GM12878 (cell line): ENCODE measurements at regions not wholly inside any gene's neighbourhood (a gene's known extent, or its start where the extent isn't known, plus 50 kb on each side); places are given as distances from the start of the nearest gene placed in this dataset.

Source experiments
- ATF3 ChIP-seq: IDR thresholded peaks from 2 replicates; pipeline ENCODE4 v1.6.1; 2011; ENCODE audit warnings: low read depth, mild to moderate bottlenecking, low read length, moderate library complexity, borderline replicate concordance; ENCODE audit errors: extremely low read depth
- CHD4 ChIP-seq: fragments of 200-600 bp; sonication (generic); IDR thresholded peaks from 2 replicates; pipeline ENCODE4 v1.6.1; 2016; ENCODE audit warnings: mild to moderate bottlenecking
- NFXL1 ChIP-seq: fragments of 450-650 bp; IDR thresholded peaks from 2 replicates; pipeline ENCODE4 v1.6.1; 2017; ENCODE audit warnings: antibody characterized with exemption, mild to moderate bottlenecking, borderline replicate concordance
- RCOR1 ChIP-seq: conservative IDR thresholded peaks from 2 replicates; pipeline ENCODE4 v1.6.1; 2012; ENCODE audit warnings: low read depth, low read length, improper control_type of control experiment
- SIX5 ChIP-seq: IDR thresholded peaks from 2 replicates; pipeline ENCODE4 v1.6.1; 2011; ENCODE audit warnings: mild to moderate bottlenecking, low read depth, low read length, moderate library complexity; ENCODE audit not compliant: severe bottlenecking
- SUPT20H ChIP-seq: IDR thresholded peaks from 2 replicates; pipeline ENCODE4 v1.6.1; 2011; ENCODE audit warnings: low read depth, mild to moderate bottlenecking, low read length, moderate library complexity, borderline replicate concordance; ENCODE audit not compliant: control insufficient read depth
- TF ChIP-seq, protein P1 (sequence below): IDR thresholded peaks from 2 replicates; pipeline ENCODE4 v1.6.1; 2012; ENCODE audit warnings: low read length, inconsistent platforms
- TF ChIP-seq, protein P2 (sequence below), 3 experiments: IDR thresholded peaks in 2 of 3; conservative IDR thresholded peaks in 1 of 3; 2 replicates each; pipeline ENCODE4 v1.5.1; 2011; ENCODE audit warnings: low read depth in 3 of 3, low read length in 3 of 3, mild to moderate bottlenecking in 3 of 3, control low read depth in 2 of 3, moderate library complexity in 2 of 3, inconsistent platforms in 1 of 3, mixed read lengths in 1 of 3; ENCODE audit not compliant: control insufficient read depth in 2 of 3, insufficient read depth in 1 of 3; ENCODE audit errors: extremely low read depth in 1 of 3
- TF ChIP-seq, protein P3 (sequence below): fragments of 450-650 bp; formaldehyde crosslinking; IDR thresholded peaks from 2 replicates; pipeline ENCODE4 v1.5.0; 2022; ENCODE audit warnings: mild to moderate bottlenecking, missing genetic modification characterization
- TF ChIP-seq, protein P4 (sequence below): fragments of 450-650 bp; IDR thresholded peaks from 2 replicates; pipeline ENCODE4 v1.6.1; 2014; ENCODE audit warnings: mild to moderate bottlenecking

- TF ChIP-seq, protein P1, sequence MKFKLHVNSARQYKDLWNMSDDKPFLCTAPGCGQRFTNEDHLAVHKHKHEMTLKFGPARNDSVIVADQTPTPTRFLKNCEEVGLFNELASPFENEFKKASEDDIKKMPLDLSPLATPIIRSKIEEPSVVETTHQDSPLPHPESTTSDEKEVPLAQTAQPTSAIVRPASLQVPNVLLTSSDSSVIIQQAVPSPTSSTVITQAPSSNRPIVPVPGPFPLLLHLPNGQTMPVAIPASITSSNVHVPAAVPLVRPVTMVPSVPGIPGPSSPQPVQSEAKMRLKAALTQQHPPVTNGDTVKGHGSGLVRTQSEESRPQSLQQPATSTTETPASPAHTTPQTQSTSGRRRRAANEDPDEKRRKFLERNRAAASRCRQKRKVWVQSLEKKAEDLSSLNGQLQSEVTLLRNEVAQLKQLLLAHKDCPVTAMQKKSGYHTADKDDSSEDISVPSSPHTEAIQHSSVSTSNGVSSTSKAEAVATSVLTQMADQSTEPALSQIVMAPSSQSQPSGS: no peak
- TF ChIP-seq SUPT20H: no peak
- TF ChIP-seq, protein P2, sequence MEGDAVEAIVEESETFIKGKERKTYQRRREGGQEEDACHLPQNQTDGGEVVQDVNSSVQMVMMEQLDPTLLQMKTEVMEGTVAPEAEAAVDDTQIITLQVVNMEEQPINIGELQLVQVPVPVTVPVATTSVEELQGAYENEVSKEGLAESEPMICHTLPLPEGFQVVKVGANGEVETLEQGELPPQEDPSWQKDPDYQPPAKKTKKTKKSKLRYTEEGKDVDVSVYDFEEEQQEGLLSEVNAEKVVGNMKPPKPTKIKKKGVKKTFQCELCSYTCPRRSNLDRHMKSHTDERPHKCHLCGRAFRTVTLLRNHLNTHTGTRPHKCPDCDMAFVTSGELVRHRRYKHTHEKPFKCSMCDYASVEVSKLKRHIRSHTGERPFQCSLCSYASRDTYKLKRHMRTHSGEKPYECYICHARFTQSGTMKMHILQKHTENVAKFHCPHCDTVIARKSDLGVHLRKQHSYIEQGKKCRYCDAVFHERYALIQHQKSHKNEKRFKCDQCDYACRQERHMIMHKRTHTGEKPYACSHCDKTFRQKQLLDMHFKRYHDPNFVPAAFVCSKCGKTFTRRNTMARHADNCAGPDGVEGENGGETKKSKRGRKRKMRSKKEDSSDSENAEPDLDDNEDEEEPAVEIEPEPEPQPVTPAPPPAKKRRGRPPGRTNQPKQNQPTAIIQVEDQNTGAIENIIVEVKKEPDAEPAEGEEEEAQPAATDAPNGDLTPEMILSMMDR (IDR thresholded peaks at IDR 0.05 in 2 of 3, conservative IDR thresholded peaks at IDR 0.05 in 1 of 3; ENCODE audit: control insufficient read depth in 2 of 3, extremely low read depth in 1 of 3, insufficient read depth in 1 of 3, low read depth in 3 of 3, low read length in 3 of 3): no peak
- TF ChIP-seq NFXL1: no peak
- no peak for TF ChIP-seq SIX5
- TF ChIP-seq CHD4: no peak
- TF ChIP-seq, protein P3, sequence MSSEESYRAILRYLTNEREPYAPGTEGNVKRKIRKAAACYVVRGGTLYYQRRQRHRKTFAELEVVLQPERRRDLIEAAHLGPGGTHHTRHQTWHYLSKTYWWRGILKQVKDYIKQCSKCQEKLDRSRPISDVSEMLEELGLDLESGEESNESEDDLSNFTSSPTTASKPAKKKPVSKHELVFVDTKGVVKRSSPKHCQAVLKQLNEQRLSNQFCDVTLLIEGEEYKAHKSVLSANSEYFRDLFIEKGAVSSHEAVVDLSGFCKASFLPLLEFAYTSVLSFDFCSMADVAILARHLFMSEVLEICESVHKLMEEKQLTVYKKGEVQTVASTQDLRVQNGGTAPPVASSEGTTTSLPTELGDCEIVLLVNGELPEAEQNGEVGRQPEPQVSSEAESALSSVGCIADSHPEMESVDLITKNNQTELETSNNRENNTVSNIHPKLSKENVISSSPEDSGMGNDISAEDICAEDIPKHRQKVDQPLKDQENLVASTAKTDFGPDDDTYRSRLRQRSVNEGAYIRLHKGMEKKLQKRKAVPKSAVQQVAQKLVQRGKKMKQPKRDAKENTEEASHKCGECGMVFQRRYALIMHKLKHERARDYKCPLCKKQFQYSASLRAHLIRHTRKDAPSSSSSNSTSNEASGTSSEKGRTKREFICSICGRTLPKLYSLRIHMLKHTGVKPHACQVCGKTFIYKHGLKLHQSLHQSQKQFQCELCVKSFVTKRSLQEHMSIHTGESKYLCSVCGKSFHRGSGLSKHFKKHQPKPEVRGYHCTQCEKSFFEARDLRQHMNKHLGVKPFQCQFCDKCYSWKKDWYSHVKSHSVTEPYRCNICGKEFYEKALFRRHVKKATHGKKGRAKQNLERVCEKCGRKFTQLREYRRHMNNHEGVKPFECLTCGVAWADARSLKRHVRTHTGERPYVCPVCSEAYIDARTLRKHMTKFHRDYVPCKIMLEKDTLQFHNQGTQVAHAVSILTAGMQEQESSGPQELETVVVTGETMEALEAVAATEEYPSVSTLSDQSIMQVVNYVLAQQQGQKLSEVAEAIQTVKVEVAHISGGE (CRISPR knock-in tag): no peak
- TF ChIP-seq, protein P4, sequence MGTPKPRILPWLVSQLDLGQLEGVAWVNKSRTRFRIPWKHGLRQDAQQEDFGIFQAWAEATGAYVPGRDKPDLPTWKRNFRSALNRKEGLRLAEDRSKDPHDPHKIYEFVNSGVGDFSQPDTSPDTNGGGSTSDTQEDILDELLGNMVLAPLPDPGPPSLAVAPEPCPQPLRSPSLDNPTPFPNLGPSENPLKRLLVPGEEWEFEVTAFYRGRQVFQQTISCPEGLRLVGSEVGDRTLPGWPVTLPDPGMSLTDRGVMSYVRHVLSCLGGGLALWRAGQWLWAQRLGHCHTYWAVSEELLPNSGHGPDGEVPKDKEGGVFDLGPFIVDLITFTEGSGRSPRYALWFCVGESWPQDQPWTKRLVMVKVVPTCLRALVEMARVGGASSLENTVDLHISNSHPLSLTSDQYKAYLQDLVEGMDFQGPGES: no peak
- TF ChIP-seq RCOR1: no peak
- no peak for TF ChIP-seq ATF3
These were observed 440.5 kb downstream of the MIAT start for GRCh38 chr22:27097933-27098332.
